ENCODE measurements at regions not wholly inside any gene's neighbourhood (a gene's known extent, or its start where the extent isn't known, plus 50 kb on each side); places are given as distances from the start of the nearest gene placed in this dataset.
"Not testable (repeated sequence)": the region's sequence is repeated elsewhere in the genome, so short reads cannot be mapped to it uniquely, and the experiment has no call there.

- TF ChIP-seq CHD2 (IDR thresholded peaks at IDR 0.05; ENCODE audit: low read depth, low read length); CTCF (CRISPR knock-in tag; IDR thresholded peaks at IDR 0.05); ZBTB49 (CRISPR knock-in tag; IDR thresholded peaks at IDR 0.05; ENCODE audit: borderline replicate concordance); MYC (CRISPR knock-in tag; IDR thresholded peaks at IDR 0.05; ENCODE audit: borderline replicate concordance); NFIC (IDR thresholded peaks at IDR 0.05; ENCODE audit: low read length); NR2C2 (CRISPR knock-in tag; IDR thresholded peaks at IDR 0.05; ENCODE audit: borderline replicate concordance); CHCHD3 (CRISPR knock-in tag; IDR thresholded peaks at IDR 0.05); ZNF383 (CRISPR knock-in tag; IDR thresholded peaks at IDR 0.05; ENCODE audit: borderline replicate concordance): not testable (repeated sequence)
Measured at GRCh38 chr17:62137734-62138624, 72.9 kb upstream of the MED13 start.

Measured in HepG2 (cell line).